Suprapubic skin (tissue), 4 donors: ENCODE measurements at regions not wholly inside any gene's neighbourhood (a gene's known extent, or its start where the extent isn't known, plus 50 kb on each side); places are given as distances from the start of the nearest gene placed in this dataset.

Source experiments
- CTCF ChIP-seq, 2 donors: fragments of 200-600 bp in 1 of 2; fragments of 450-650 bp in 1 of 2; sonication (generic) in 1 of 2; IDR thresholded peaks; one replicate each; pipeline ENCODE4 v1.5.1; 2016 to 2019; ENCODE audit warnings: antibody characterized with exemption in 2 of 2, mild to moderate bottlenecking in 1 of 2, moderate library complexity in 1 of 2
- EP300 ChIP-seq: sonication (generic); formaldehyde crosslinking; IDR thresholded peaks from one replicate; pipeline ENCODE4 v1.6.1; 2017; ENCODE audit warnings: antibody characterized with exemption
- POLR2AphosphoS5 ChIP-seq, 3 donors: sonication (generic); formaldehyde crosslinking; IDR thresholded peaks; one replicate each; pipeline ENCODE4 v1.6.1; 2017; ENCODE audit warnings: antibody characterized with exemption in 3 of 3

DNA sequence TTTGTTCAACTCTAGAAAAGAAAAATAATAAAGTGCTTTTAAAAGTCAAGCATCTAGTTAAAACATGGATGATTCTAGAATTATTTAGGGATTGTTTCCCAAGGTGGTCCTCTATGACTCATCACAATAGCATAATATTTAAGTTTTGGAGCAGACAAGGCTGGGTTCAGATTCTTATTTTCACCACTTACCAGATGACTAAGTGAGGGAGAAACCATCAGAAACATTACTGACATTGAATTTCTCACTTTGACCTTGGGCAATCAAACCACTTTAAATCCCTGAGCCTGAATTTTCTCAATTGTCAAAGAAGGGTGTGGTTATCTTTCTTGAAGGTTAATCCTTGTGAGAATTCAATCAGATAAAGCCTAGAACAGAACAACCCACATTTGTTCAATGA lies 102.5 kb upstream of the PTGFR start:
- TF ChIP-seq CTCF (IDR thresholded peaks at IDR 0.05) (no peak), EP300 (no peak), POLR2AphosphoS5 (IDR thresholded peaks at IDR 0.05) (no peak)
